IPS-NIHi7 (cell line): ENCODE measurements at regions not wholly inside any gene's neighbourhood (a gene's known extent, or its start where the extent isn't known, plus 50 kb on each side); places are given as distances from the start of the nearest gene placed in this dataset.
A peak's percentile ranks its signal among the peaks of the same experiment; 100 is the strongest.
"Not testable (repeated sequence)": the region's sequence is repeated elsewhere in the genome, so short reads cannot be mapped to it uniquely, and the experiment has no call there.

Experiments
- DNase-seq: peaks from one replicate; pipeline ENCODE4 v3.0.0; 2012; ENCODE audit warnings: mixed read lengths; ENCODE audit errors: extremely low spot score

DNA sequence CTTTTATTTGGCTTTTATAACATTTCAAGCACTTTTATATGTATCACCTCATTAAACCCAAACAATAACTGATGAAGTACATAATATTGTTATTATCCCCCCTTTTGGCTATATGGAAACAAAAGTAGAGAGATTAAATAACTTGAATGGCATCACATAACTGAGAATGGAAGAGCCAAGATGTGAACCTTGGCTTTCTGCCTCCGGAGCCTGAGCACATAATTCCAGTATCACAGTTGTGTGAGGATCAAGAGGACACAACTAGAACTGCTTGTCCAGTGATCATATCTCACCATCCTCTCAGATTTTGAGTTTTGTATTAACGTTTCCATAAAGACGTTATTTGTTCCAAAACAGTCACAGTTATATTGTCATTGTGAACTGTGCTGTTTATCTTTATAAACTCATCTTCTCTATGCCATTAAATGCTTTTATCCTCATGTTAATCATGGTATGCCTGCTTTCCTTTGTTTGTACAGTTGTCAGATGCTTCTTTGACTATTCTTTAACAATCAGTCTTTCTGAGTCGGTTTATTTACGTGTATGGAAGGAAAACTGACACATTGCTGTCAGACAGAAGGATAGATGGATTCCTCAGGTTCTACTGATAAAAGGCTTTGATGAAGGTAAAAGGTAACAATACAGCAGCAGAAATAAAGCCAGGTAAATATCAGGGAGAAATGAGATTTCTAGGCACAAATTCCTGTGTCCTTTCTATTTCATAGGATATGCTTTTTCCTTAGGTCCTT is 92.0 kb upstream of the FAM13C start:
- DNase-seq, result no peak

DNA sequence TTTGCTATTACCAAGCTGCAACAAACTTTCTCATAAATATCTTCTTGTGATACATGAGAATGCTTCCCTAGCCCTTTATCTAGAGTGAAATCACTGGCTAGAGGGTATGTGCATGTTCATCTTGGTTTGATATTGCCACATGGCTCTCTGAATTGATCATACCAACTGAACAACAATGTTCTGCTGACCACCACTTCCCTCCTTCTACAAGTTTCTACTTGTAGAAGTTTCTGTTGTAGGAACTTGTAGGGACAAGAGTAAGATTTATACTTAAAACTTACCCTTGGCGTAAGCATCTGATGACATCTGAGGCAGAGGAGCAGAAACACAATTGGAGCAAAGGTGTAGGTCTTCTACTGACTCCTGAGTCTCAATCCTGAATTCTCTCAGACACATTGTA is 86.3 kb upstream of the FAM13C start:
- DNase-seq, result no peak

DNA sequence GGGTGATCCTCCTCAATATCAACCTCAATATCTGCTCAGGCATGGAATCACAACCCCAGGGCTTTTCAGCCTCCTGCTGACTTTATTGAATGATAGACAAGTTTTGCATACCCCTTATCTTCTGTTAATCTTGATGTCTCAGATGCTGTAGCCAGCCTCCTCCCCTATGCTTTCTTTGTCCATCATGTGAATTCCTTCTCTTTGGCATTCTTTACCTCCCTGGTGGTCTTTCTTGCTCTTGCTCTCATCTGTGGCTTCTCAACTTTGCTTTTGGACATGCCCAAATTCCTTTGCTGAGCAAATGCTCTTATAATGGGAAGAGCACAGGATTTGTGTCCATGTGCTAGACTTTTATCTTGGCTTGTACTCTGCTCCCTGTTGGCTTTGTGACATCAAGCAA is 73.4 kb upstream of the FAM13C start:
- DNase-seq, result peak; percentile 10

DNA sequence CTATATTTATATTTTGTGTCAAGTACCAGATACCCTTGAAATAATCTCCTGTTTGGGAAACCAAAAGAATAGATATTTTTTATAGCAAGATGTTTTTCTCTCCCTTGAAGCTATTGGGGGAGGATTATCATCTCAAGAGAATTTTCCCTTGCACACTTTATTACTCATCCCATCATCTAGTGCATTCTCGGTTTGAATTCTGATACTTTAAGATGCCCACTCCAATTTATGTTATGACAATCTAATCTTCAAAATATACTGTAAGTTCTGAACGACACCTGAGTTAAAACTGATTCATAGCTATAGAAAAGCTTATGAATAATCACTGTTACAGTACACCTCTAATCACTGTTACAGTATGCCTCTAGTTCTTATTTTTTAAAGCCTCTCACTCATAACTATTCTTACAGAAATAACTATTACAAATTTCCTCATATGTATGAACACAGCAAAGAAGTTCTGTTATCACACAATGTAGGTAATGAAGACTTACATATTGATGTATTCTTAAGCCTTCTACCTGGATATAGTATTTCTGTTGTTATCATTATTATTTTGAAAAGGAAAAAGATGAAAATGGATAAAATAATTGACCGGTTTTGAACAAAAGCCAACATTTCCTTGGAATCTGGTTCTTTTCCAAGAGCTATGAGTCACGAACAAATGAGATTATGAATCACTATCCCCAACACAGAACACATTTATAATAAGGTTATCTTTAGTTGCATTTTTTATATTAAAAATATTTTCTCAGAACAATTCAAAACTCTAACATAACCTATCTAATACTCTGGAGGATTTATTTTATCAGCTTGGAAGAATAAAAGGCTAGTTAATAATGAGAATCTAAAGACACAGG is 72.3 kb upstream of the FAM13C start:
- no peak for DNase-seq

DNA sequence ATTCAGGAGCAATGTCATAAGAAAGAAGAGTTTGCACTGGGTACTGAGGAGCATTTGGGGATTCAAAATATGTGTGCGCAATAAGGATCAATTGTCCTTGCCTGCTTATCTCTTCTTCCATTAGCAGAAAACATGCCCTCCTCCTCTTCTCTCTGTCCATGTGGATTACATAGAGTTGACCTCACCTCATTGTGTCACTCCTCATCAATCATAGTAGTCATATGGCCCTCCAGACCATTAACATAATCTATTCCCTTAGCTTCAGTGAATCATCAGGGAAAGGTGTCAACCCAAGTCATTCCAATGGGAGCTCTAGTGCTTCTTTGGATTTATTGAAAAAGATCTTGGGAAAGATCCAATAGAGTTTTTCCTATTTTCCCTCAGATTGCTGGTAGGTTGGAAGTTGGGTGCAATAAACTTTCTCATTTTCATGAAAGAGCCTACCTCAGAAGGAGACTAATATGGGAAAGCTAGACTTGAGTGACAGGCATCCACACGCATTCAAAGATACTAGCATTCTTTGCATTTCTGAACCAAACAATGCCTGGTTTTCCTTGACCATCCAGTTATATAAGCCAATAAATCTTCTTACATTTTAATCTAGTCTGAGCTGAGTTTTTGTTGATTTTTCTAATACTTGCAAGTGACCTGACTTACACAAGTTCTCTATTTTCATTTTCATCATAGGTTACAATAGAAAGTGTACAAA is 71.5 kb upstream of the FAM13C start:
- no peak for DNase-seq

DNA sequence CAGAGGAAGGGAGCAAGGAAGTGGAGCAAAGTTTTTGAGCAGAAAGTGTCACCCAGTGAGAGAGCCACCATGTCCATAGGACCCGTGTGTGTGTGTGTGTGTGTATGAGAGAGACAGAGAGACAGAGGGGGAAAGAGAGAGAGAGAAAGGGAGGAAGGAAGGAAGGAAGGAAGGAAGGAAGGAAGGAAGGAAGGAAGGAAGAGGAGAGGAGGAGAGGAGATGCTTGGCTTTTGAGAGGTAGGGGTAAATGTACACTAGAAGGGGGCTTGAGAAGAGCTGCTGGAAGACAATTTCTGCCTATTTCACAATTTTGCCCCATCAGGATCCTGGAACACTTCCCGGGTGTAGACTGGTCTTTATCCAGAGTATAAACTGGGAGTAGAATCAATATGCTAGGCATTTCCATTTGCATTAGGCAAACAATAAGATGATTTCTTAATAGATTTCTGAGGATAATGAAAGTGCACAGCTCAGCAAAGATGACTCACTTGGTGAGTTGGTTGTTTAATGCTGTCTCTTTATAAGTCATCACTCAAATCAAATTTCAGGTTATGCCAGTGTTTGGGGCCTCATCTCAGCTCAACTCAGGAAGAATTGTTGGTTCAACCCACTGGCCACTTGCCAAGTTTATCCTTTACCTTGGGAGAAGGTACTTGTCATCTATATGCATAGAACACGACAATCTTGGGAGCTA is 70.0 kb upstream of the FAM13C start:
- DNase-seq, result no peak

DNA sequence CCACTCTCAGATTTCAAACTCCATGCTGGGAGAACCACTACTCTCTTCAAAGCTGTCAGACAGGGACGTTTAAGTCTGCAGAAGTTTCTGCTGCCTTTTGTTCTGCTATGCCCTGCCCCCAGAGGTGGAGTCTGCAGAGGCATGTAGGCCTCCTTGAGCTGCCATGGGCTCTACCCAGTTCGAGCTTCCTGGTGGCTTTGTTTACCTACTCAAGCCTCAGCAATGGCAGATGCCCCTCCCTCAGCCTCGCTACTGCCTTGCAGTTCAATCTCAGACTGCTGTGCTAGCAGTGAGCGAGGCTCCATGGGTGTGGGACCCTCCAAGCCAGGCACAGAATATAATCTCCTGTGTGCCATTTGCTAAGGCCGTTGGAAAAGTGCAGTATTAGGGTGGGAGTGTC is 51.4 kb upstream of the FAM13C start:
- not testable (repeated sequence) for DNase-seq
